ENCODE measurements at regions not wholly inside any gene's neighbourhood (a gene's known extent, or its start where the extent isn't known, plus 50 kb on each side); places are given as distances from the start of the nearest gene placed in this dataset.

GRCh38 chr20:63106765-63107448 is 100.1 kb upstream of the BHLHE23 start:
- Mint-ChIP-seq H3K27me3 (peaks cover 2% of the 10 kb centered on the region), H3K4me1 (peaks cover under 1% of the 10 kb centered on the region), H3K4me3 (no peak overlapping the region), H3K9me3 (peaks cover 10% of the 10 kb centered on the region), H3K36me3 (ENCODE audit: insufficient read depth) (peaks cover 15% of the 10 kb centered on the region), H3K27ac (ENCODE audit: low read depth) (no peak overlapping the region)
- DNase-seq (ENCODE audit: low spot score in 2 of 2) (no peak), ATAC-seq (replicated peaks; ENCODE audit: extremely low read depth, poor library complexity, severe bottlenecking) (no peak)

- Mint-ChIP-seq H3K9me3 (peaks cover 4% of the 10 kb centered on the region), H3K4me3 (no peak overlapping the region), H3K36me3 (ENCODE audit: insufficient read depth) (peaks cover 22% of the 10 kb centered on the region), H3K27me3 (no peaks in the 10 kb centered on the region), H3K4me1 (peaks cover 7% of the 10 kb centered on the region), H3K27ac (ENCODE audit: low read depth) (no peak overlapping the region)
- ATAC-seq (replicated peaks; ENCODE audit: extremely low read depth, poor library complexity, severe bottlenecking) (no peak), DNase-seq (ENCODE audit: low spot score in 2 of 2) (no peak)
Measured at GRCh38 chr20:63106108-63106764, 99.5 kb upstream of the BHLHE23 start.

GRCh38 chr20:63105211-63106107 is 98.7 kb upstream of the BHLHE23 start:
- DNase-seq (ENCODE audit: low spot score in 2 of 2) (no peak), ATAC-seq (replicated peaks; ENCODE audit: extremely low read depth, poor library complexity, severe bottlenecking) (no peak)
- Mint-ChIP-seq H3K27me3 (no peaks in the 10 kb centered on the region), H3K36me3 (ENCODE audit: insufficient read depth) (peaks cover 29% of the 10 kb centered on the region), H3K9me3 (peaks cover 4% of the 10 kb centered on the region), H3K4me3 (no peak overlapping the region), H3K4me1 (peaks cover 7% of the 10 kb centered on the region), H3K27ac (ENCODE audit: low read depth) (no peak overlapping the region)

DNA sequence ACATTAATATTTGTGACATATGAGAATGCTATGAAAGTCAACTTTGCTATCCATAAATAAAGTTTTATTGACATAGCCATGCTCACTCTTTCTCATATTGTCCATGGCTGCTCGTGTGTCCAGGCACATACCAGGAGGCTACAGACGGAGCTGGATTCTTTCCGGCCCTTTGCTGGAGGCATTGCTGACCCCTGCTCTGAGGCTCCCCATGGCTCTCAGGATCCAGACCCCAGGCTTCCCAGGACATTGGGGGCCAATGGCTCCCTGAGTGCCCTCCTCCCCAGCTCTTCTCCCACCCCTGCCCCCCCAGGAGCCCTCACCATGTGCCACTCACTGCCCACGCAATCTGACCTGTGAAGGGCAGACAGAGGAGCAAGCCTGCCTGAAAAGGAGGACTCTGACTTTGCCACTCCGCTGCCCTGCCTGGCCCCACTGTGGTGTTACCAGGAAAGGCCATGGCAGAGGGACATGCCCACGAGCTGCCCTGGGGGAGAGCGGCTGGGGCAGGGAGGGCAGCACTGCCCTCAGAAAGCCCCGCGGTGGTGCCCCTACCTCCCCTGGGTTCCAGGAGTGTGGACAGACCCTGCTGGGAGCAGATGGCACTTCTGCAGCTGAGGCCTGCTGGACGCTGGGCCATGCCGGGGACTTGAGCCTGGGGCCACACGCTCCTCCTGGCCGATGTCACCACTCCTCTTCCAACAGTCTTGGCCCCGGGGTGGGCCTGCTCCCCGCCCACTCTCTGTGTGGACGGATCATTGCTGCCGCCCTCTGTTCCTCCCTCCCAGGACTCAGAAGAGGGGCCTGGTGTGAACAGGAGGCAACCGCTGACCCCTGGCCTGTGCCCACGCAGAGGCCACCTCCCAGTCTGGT is 97.8 kb upstream of the BHLHE23 start:
- Mint-ChIP-seq H3K9me3 (peaks cover 4% of the 10 kb centered on the region), H3K36me3 (ENCODE audit: insufficient read depth) (peaks cover 31% of the 10 kb centered on the region), H3K27ac (ENCODE audit: low read depth) (peak overlapping the region; percentile 85), H3K27me3 (no peaks in the 10 kb centered on the region), H3K4me1 (peaks cover 7% of the 10 kb centered on the region), H3K4me3 (peak overlapping the region; percentile 88)
- DNase-seq (ENCODE audit: low spot score in 2 of 2), result no peak
- ATAC-seq (replicated peaks; ENCODE audit: extremely low read depth, poor library complexity, severe bottlenecking), result no peak

- H3K9me3 Mint-ChIP-seq, result peaks cover 4% of the 10 kb centered on the region
- ATAC-seq (replicated peaks; ENCODE audit: extremely low read depth, poor library complexity, severe bottlenecking) (no peak), DNase-seq (ENCODE audit: low spot score in 2 of 2) (peak in 1 of 2 donors; percentile 23)
- H3K27me3 Mint-ChIP-seq, result no peaks in the 10 kb centered on the region
- peak overlapping the region; percentile 88 for H3K4me3 Mint-ChIP-seq
- H3K4me1 Mint-ChIP-seq, result peaks cover 7% of the 10 kb centered on the region
- peaks cover 31% of the 10 kb centered on the region for H3K36me3 Mint-ChIP-seq (ENCODE audit: insufficient read depth)
- H3K27ac Mint-ChIP-seq (ENCODE audit: low read depth), result peak overlapping the region; percentile 85
Measured at GRCh38 chr20:63103402-63104311, 96.9 kb upstream of the BHLHE23 start.

- no peaks in the 10 kb centered on the region for H3K27me3 Mint-ChIP-seq
- peak; percentile 28 to 62 for DNase-seq (ENCODE audit: low spot score in 2 of 2)
- peaks cover 31% of the 10 kb centered on the region for H3K36me3 Mint-ChIP-seq (ENCODE audit: insufficient read depth)
- H3K27ac Mint-ChIP-seq (ENCODE audit: low read depth), result peak overlapping the region; percentile 85
- peak; percentile 61 for ATAC-seq (replicated peaks; ENCODE audit: extremely low read depth, poor library complexity, severe bottlenecking)
- no peaks in the 10 kb centered on the region for H3K9me3 Mint-ChIP-seq
- peaks cover 7% of the 10 kb centered on the region for H3K4me1 Mint-ChIP-seq
- peak overlapping the region; percentile 88 for H3K4me3 Mint-ChIP-seq
Measured at GRCh38 chr20:63102721-63103375, 96.1 kb upstream of the BHLHE23 start.

DNA sequence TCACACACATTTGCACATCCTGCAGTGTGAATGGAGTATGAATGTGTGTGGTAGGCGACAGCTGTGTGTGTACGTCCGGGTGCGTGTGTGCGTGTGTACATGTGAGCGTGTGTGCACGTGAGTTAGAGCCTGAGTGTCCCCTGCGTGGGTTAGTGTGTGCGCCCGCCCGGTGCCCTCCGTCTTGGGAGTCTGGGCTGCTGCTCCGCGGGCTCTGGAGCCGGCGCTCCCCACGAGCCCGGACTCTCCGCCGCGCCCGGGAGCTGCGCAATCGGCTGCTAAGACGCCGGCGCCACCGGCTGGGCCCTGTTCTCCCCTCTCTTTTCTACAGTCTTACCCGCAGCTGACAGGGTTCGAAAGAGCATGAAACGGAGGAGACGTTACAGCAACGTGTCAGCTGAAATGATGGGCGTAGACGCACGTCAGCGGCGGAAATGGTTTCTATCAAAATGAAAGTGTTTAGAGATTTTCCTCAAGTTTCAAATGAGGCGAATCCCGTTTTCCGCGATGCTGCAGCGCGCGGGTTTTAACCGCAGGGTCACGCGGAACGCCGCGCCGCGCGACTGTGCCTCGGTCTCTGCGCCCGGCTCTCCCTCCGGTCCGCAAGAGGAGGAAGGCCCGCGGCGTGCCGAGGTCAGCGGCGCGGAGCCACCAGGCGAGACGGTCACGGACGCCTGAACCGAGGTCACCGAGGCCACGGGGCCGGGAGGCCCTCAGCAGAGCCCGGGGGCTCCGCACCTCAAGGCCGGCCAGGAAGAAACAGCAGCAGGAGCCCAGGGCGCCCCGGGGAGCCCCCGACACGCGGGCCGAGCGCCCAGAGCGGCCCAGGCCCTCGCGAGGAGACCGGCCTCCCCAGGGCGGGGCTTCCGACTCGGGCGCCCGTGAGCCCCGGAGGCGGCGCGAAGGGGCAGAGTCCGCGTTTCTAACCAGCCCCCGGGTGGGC is 95.3 kb upstream of the BHLHE23 start:
- peaks cover 7% of the 10 kb centered on the region for H3K4me1 Mint-ChIP-seq
- no peaks in the 10 kb centered on the region for H3K27me3 Mint-ChIP-seq
- no peaks in the 10 kb centered on the region for H3K9me3 Mint-ChIP-seq
- peak overlapping the region; percentile 93 for H3K27ac Mint-ChIP-seq (ENCODE audit: low read depth)
- DNase-seq (ENCODE audit: low spot score in 2 of 2), result peak; percentile 40 to 61
- peak; percentile 69 for ATAC-seq (replicated peaks; ENCODE audit: extremely low read depth, poor library complexity, severe bottlenecking)
- H3K4me3 Mint-ChIP-seq, result peak overlapping the region; percentile 88
- H3K36me3 Mint-ChIP-seq (ENCODE audit: insufficient read depth), result peaks cover 31% of the 10 kb centered on the region

DNA sequence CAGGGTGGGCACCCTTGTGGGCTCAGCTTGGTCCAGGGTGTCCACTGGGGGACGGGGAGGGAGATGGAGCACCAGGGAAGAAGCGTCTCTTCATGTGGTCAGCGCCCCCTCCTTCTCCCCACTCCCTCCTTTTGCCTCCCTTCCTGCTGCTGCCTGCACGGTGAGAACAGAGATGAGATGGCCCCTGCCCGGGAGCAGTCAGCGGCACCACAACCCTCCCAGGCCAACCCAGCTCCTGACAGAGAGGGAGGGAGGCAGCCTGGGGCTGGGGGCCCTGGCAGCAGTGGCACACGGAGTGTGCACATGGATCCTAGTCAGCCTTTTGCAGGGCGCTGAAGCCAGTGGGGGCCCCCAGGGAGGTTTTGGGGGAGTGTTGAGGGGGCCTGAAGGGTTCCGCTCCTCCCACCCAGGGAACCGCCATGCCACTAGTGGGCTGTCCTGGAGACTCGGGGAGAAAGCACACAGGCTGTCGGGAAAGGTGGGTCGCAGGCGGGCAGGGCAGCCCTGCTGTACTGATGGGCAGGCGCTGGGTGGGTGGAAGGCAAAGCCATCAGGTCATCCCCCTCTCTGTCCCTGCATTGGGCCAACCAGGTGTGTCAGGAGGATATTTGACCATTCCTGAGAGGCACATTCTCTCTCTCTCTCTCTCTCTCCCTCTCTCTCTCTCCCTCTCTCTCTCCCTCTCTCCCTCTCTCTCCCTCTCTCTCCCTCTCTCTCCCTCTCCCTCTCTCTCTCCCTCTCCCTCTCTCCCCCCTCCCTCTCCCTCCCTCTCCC is 94.3 kb upstream of the BHLHE23 start:
- H3K27me3 Mint-ChIP-seq, result no peaks in the 10 kb centered on the region
- peak overlapping the region; percentile 88 for H3K4me3 Mint-ChIP-seq
- peak overlapping the region; percentile 93 for H3K27ac Mint-ChIP-seq (ENCODE audit: low read depth)
- ATAC-seq (replicated peaks; ENCODE audit: extremely low read depth, poor library complexity, severe bottlenecking), result no peak
- H3K9me3 Mint-ChIP-seq, result no peaks in the 10 kb centered on the region
- DNase-seq (ENCODE audit: low spot score in 2 of 2), result no peak
- peaks cover 7% of the 10 kb centered on the region for H3K4me1 Mint-ChIP-seq
- H3K36me3 Mint-ChIP-seq (ENCODE audit: insufficient read depth), result peaks cover 31% of the 10 kb centered on the region

GRCh38 chr20:63100174-63100925 is 93.6 kb upstream of the BHLHE23 start:
- peaks cover 5% of the 10 kb centered on the region for H3K27me3 Mint-ChIP-seq
- peak overlapping the region; percentile 88 for H3K4me3 Mint-ChIP-seq
- no peak for DNase-seq (ENCODE audit: low spot score in 2 of 2)
- H3K36me3 Mint-ChIP-seq (ENCODE audit: insufficient read depth), result peaks cover 28% of the 10 kb centered on the region
- H3K9me3 Mint-ChIP-seq, result no peaks in the 10 kb centered on the region
- no peak for ATAC-seq (replicated peaks; ENCODE audit: extremely low read depth, poor library complexity, severe bottlenecking)
- peaks cover 7% of the 10 kb centered on the region for H3K4me1 Mint-ChIP-seq
- peak overlapping the region; percentile 93 for H3K27ac Mint-ChIP-seq (ENCODE audit: low read depth)
